ENCODE measurements at regions not wholly inside any gene's neighbourhood (a gene's known extent, or its start where the extent isn't known, plus 50 kb on each side); places are given as distances from the start of the nearest gene placed in this dataset.

- FAIRE-seq: no peak
These were observed 162.3 kb upstream of the ZEB2 start for GRCh38 chr2:144682248-144682647.

GRCh38 chr2:144681389-144681788 lies 161.5 kb upstream of the ZEB2 start:
- no peaks in the 10 kb centered on the region for H3K9me3 Mint-ChIP-seq (ENCODE audit: unreplicated experiment)
- TF ChIP-seq CTCF (IDR thresholded peaks at IDR 0.05; ENCODE audit: insufficient read depth, low read depth, low read length): no peak
- TF ChIP-seq EZH2 (IDR thresholded peaks at IDR 0.05; ENCODE audit: insufficient read depth, low read length): no peak

More at GRCh38 chr2:144682248-144682647, 162.3 kb upstream of the ZEB2 start:
- no peaks in the 10 kb centered on the region for H4K20me1 ChIP-seq (ENCODE audit: insufficient read depth, low read length)
- no peaks in the 10 kb centered on the region for H3K27me3 ChIP-seq (ENCODE audit: insufficient read depth, low read length)
- no peaks in the 10 kb centered on the region for H3K9me3 Mint-ChIP-seq (ENCODE audit: unreplicated experiment)
- H3K4me3 ChIP-seq (ENCODE audit: insufficient read depth, low read depth, low read length): no peak overlapping the region
- H2AFZ ChIP-seq (ENCODE audit: low read depth, low read length): no peak overlapping the region
- no peak overlapping the region for H3K9ac ChIP-seq (ENCODE audit: low read length)
- H3K9me3 ChIP-seq (ENCODE audit: insufficient read depth, low read depth, low read length): no peaks in the 10 kb centered on the region
- no peak for DNase-seq (ENCODE audit: low read depth)
- no peaks in the 10 kb centered on the region for H3K36me3 Mint-ChIP-seq (ENCODE audit: low read depth, unreplicated experiment)
- no peak overlapping the region for H3K4me3 Mint-ChIP-seq (ENCODE audit: unreplicated experiment)
- H3K4me2 ChIP-seq (ENCODE audit: low read length): no peak overlapping the region
- no peaks in the 10 kb centered on the region for H3K36me3 ChIP-seq (ENCODE audit: insufficient read depth, low read length)
- no peak overlapping the region for H3K27ac Mint-ChIP-seq (ENCODE audit: unreplicated experiment)
- H3K27ac ChIP-seq (ENCODE audit: low read depth, low read length): no peak overlapping the region
- no peaks in the 10 kb centered on the region for H3K4me1 ChIP-seq (ENCODE audit: insufficient read depth, low read length)
- TF ChIP-seq CTCF (IDR thresholded peaks at IDR 0.05; ENCODE audit: insufficient read depth, low read depth, low read length): no peak
- no peak for TF ChIP-seq EZH2 (IDR thresholded peaks at IDR 0.05; ENCODE audit: insufficient read depth, low read length)
- H3K79me2 ChIP-seq (ENCODE audit: insufficient read depth, low read length): no peaks in the 10 kb centered on the region
- H3K4me1 Mint-ChIP-seq (ENCODE audit: low read depth, unreplicated experiment): no peaks in the 10 kb centered on the region
- no peaks in the 10 kb centered on the region for H3K27me3 Mint-ChIP-seq (ENCODE audit: low read depth, unreplicated experiment)

GRCh38 chr2:144679942-144680341 lies 160.0 kb upstream of the ZEB2 start:
- Histone ChIP-seq H3K27ac (ENCODE audit: low read depth, low read length) (no peak overlapping the region), H3K27me3 (ENCODE audit: insufficient read depth, low read length) (no peaks in the 10 kb centered on the region), H3K9me3 (ENCODE audit: insufficient read depth, low read depth, low read length) (no peaks in the 10 kb centered on the region), H3K4me2 (ENCODE audit: low read length) (no peak overlapping the region), H3K4me3 (ENCODE audit: insufficient read depth, low read depth, low read length) (no peak overlapping the region), H3K79me2 (ENCODE audit: insufficient read depth, low read length) (no peaks in the 10 kb centered on the region), H3K4me1 (ENCODE audit: insufficient read depth, low read length) (no peaks in the 10 kb centered on the region), H4K20me1 (ENCODE audit: insufficient read depth, low read length) (no peaks in the 10 kb centered on the region), H3K36me3 (ENCODE audit: insufficient read depth, low read length) (no peaks in the 10 kb centered on the region), H2AFZ (ENCODE audit: low read depth, low read length) (no peak overlapping the region), H3K9ac (ENCODE audit: low read length) (no peak overlapping the region)
- H3K4me1 Mint-ChIP-seq (ENCODE audit: low read depth, unreplicated experiment): no peaks in the 10 kb centered on the region
- FAIRE-seq (no peak), DNase-seq (ENCODE audit: low read depth) (no peak)
- H3K27ac Mint-ChIP-seq (ENCODE audit: unreplicated experiment): no peak overlapping the region
- H3K9me3 Mint-ChIP-seq (ENCODE audit: unreplicated experiment): no peaks in the 10 kb centered on the region
- no peaks in the 10 kb centered on the region for H3K36me3 Mint-ChIP-seq (ENCODE audit: low read depth, unreplicated experiment)
- H3K27me3 Mint-ChIP-seq (ENCODE audit: low read depth, unreplicated experiment): no peaks in the 10 kb centered on the region
- TF ChIP-seq CTCF (IDR thresholded peaks at IDR 0.05; ENCODE audit: insufficient read depth, low read depth, low read length) (no peak), EZH2 (IDR thresholded peaks at IDR 0.05; ENCODE audit: insufficient read depth, low read length) (no peak)
- H3K4me3 Mint-ChIP-seq (ENCODE audit: unreplicated experiment): no peak overlapping the region

More at GRCh38 chr2:144681389-144681788, 161.5 kb upstream of the ZEB2 start:
- FAIRE-seq (no peak), DNase-seq (ENCODE audit: low read depth) (no peak)
- H3K4me2 ChIP-seq (ENCODE audit: low read length): no peak overlapping the region
- H3K36me3 ChIP-seq (ENCODE audit: insufficient read depth, low read length): no peaks in the 10 kb centered on the region
- H3K36me3 Mint-ChIP-seq (ENCODE audit: low read depth, unreplicated experiment): no peaks in the 10 kb centered on the region
- no peaks in the 10 kb centered on the region for H3K4me1 ChIP-seq (ENCODE audit: insufficient read depth, low read length)
- H3K79me2 ChIP-seq (ENCODE audit: insufficient read depth, low read length): no peaks in the 10 kb centered on the region
- no peaks in the 10 kb centered on the region for H4K20me1 ChIP-seq (ENCODE audit: insufficient read depth, low read length)
- H3K27ac ChIP-seq (ENCODE audit: low read depth, low read length): no peak overlapping the region
- no peak overlapping the region for H3K4me3 ChIP-seq (ENCODE audit: insufficient read depth, low read depth, low read length)
- H3K9me3 ChIP-seq (ENCODE audit: insufficient read depth, low read depth, low read length): no peaks in the 10 kb centered on the region
- no peak overlapping the region for H2AFZ ChIP-seq (ENCODE audit: low read depth, low read length)
- H3K27ac Mint-ChIP-seq (ENCODE audit: unreplicated experiment): no peak overlapping the region
- H3K27me3 ChIP-seq (ENCODE audit: insufficient read depth, low read length): no peaks in the 10 kb centered on the region
- H3K4me1 Mint-ChIP-seq (ENCODE audit: low read depth, unreplicated experiment): no peaks in the 10 kb centered on the region
- H3K27me3 Mint-ChIP-seq (ENCODE audit: low read depth, unreplicated experiment): no peaks in the 10 kb centered on the region
- H3K4me3 Mint-ChIP-seq (ENCODE audit: unreplicated experiment): no peak overlapping the region
- H3K9ac ChIP-seq (ENCODE audit: low read length): no peak overlapping the region

Data from astrocyte (in vitro differentiated cells and primary cell).